VCaP (cell line): ENCODE measurements at regions not wholly inside any gene's neighbourhood (a gene's known extent, or its start where the extent isn't known, plus 50 kb on each side); places are given as distances from the start of the nearest gene placed in this dataset.

Experiments
- H3K27ac ChIP-seq: fragments of 450-650 bp; 2 replicates; pipeline ENCODE4 v1.5.1; 2017
- TF ChIP-seq, protein P1 (sequence below): fragments of 450-650 bp; conservative IDR thresholded peaks from 2 replicates; pipeline ENCODE4 v1.5.1; 2017; ENCODE audit warnings: mild to moderate bottlenecking, moderate library complexity

DNA sequence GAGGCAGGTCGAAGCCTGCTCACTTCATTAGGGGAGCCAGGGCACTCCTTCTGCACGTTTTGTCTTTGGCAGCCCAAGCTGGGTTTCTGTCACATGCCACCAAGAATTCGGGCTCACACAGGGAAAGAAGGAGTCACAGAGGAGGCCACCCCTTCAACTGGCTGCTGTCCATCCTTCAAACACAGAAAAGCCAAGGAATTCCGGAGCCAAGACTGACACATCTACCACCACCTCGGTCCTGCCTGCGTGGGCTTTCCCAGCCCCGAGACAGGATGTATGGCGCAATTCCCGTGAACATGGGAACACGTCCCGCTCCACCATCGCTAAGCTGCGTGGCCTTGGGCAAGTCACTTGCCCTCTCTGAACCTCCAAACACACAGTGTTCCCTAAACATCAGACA, 70.4 kb downstream of the NCOR2 start:
- 0 out of 2 replicates have a peak overlapping the region, but pooled peaks have one; percentile 8 for H3K27ac ChIP-seq
- TF ChIP-seq, protein P1, sequence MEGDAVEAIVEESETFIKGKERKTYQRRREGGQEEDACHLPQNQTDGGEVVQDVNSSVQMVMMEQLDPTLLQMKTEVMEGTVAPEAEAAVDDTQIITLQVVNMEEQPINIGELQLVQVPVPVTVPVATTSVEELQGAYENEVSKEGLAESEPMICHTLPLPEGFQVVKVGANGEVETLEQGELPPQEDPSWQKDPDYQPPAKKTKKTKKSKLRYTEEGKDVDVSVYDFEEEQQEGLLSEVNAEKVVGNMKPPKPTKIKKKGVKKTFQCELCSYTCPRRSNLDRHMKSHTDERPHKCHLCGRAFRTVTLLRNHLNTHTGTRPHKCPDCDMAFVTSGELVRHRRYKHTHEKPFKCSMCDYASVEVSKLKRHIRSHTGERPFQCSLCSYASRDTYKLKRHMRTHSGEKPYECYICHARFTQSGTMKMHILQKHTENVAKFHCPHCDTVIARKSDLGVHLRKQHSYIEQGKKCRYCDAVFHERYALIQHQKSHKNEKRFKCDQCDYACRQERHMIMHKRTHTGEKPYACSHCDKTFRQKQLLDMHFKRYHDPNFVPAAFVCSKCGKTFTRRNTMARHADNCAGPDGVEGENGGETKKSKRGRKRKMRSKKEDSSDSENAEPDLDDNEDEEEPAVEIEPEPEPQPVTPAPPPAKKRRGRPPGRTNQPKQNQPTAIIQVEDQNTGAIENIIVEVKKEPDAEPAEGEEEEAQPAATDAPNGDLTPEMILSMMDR: no peak

DNA sequence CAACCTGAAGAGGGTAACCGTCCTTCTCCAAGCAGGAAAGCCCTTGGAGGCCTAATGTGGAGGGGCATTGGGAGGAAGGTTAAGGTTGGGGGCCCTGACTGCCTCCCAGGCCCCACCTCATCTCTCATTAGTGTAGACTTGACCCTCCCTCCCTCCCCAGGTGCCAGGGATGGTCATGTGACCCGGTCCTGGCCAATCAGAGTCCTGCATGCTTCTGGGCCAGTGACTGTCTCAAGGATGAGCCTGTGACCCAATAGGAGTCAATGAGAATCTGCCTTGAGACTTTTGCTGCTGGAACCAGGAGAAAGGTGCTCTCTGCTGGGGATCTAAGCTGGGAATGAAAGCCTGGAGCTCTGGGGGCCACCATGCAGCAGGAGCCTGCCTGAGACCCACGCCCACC, 70.8 kb downstream of the NCOR2 start:
- TF ChIP-seq, protein P1: no peak
- H3K27ac ChIP-seq: 0 out of 2 replicates have a peak overlapping the region, but pooled peaks have one; percentile 8

DNA sequence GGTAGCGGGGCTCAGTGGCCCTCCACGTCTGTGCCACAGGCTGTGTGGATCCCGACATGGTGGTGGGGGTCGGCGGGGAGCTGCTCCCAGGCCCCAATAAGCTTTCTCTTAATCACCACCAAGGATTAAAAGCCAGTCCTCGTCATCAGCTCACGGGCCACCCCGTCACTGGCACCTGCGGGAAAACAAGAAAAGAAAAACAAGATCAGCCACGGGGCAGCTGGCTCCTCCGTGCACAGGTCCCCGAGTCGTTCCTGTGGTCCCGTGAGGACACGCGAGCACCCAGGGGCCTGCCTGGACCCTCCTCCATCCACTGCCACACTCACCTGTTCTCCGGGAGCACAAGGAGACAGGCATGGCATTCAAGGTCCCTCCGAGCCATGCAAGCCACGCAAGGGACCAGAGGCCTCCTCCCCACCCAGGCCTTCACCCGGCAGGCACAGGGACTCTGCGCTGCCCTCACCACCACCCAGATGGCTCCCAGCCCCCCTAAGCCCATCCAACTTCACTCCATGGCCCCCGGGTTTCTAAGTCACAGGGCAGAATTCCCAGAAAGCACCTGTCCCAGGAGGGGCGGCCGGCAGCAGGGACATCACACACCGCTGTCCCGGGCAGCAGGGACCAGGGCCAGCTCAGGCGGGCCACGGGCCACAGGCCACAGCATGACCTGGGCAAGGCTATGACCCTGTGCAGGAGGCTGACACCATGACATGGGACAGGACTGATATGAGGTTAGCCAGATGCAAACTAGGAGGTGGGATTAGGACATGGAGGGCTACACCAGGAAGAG, 72.0 kb downstream of the NCOR2 start:
- H3K27ac ChIP-seq: no peak overlapping the region
- TF ChIP-seq, protein P1: no peak

DNA sequence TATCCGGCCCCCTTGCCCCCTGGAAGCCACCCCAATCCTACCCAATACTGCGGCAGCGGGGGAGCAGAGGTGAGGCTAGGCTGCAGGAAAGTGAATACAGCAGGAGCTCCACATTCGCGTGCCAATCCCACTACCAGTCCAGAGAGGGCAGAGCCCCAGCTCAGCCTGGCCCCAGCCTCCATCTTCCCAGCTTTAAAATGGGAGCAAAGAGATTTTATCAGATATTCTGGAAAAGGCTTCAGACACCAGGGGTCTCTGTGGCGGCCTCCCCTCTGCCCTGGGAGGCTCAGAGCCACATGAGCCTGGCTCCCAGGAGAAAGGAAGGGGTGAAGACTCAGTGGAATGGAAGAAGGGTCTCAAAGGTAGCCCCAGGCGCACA, 72.7 kb downstream of the NCOR2 start:
- TF ChIP-seq, protein P1: no peak
- H3K27ac ChIP-seq: no peak overlapping the region

DNA sequence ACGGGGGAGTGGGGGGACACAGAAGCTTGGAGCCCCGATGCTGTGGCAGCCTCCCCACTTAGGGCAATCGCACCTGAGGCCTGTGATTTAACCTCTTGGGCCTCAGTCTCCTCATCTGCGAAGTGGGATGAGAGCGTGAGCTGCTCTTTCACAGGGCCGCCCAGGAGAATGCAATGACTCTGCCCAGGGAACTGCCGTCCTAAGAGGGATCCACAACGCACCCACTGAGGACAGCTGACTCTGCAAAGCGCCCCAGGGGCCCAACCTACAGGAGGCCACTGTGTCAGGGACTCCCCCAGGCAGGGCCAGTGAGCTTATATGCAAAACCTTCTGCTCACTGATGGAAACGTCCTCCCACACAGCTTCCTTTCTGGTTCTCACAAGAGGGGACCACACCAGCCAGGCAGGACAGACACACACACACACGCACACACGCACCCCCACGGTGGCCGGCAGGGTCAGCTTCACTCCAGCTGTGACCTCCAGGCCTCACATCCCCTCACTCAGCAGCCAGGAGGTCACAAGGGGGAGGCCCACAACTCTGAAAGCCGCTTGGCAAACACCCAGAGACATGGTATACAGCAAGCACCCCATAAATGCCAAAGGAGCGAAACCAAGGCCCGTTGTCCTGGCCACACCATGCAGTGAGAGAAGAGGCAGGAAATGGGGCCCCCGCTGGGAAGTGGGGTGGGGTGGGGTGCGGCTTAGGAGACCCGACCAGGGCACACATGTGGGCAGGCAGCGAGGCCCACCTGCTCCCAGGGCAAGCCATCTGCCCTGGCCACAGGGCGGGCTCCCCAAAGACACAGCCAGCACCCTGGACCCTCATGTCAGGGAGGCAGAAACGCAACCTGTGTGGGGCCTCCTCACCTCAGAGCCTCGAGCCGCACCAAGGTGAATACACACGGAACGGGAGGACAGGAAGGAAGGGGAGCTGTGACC, 73.3 kb downstream of the NCOR2 start:
- no peak overlapping the region for H3K27ac ChIP-seq

DNA sequence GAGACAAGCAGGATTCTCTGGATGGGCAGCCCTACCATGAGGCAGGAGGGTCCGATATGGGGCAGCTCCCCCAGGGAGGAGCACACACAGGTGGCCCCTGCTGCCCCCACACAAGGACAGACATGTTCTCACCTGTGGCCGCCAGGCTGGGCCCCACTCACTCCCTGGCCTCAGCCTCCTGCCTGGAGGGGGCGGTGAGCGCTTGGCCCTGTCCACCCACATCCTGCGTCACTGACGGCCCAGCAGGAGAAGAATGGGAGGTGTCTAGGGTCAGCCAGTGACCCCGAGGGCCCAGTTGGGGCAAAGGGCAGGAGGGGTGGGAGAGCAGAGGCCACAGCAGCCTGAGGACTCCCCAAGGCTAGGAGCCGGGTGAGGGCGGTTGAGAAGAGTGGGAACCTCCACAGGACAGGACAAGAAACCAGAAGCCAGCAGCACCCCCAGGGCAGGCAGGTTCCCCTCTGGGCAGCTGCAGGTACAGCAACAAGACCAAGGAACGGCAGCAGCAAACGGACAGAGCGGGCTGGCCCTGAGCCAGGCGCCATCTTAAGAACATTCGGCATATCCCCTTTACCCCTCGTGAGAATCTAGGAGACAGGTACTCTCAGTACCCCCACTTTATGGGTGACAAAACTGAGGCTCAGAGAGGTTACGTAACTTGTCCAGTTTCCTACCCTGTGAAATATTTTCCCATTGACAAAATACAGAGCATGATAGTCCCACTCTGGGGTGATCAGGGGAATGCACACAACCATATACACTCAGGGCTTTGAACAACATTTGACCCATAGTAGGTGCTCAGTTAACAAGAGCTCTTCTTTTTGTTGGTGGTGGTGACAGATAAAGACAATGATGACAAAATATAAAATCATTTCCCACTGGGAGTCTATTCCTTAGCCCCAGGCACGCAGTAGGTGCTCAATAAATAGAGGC, 74.3 kb downstream of the NCOR2 start:
- TF ChIP-seq, protein P1: no peak
- H3K27ac ChIP-seq: no peak overlapping the region

More for the DNA sequence above, 73.3 kb downstream of the NCOR2 start:
- TF ChIP-seq, protein P1: no peak
